ENCODE measurements at regions not wholly inside any gene's neighbourhood (a gene's known extent, or its start where the extent isn't known, plus 50 kb on each side); places are given as distances from the start of the nearest gene placed in this dataset.

DNA sequence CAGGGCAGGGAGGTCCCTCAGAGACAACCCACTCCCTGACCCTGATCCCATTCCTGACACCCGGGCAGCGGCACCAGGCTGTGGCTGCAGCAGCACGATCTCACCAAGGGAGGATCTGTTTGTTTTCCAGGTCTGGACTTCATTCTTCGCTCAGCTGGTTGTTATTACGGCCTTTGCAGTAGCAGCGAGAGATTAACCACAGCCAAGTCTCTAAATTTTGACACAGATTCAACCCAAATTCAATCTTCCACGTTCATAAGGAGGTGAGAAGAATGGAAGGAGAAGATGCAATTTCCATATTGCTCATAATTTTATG is 91.1 kb upstream of the THBS2 start:
- TF ChIP-seq CTCF (IDR thresholded peaks at IDR 0.05) (no peak), POLR2A (IDR thresholded peaks at IDR 0.05) (no peak), POLR2AphosphoS5 (IDR thresholded peaks at IDR 0.05) (no peak), EP300 (IDR thresholded peaks at IDR 0.05) (no peak)
